WTC11 (cell line): ENCODE measurements at regions not wholly inside any gene's neighbourhood (a gene's known extent, or its start where the extent isn't known, plus 50 kb on each side); places are given as distances from the start of the nearest gene placed in this dataset.

Source experiments
- ATAC-seq: fragments of 200-7000 bp; cut with Tn5 transposase; 2 replicates; pipeline ENCODE4 v1.10.0; 2021; ENCODE audit warnings: mild to moderate bottlenecking, moderate library complexity
- CTCF ChIA-PET: fragments of 300-600 bp; sonication (Branson Sonifier 250); formaldehyde crosslinking; loops from one replicate; lab custom pipeline; 2021; ENCODE audit warnings: antibody characterized with exemption; lab: Charles Lee
- POLR2A ChIA-PET: fragments of 350-600 bp; sonication (Branson Sonifier 250); formaldehyde crosslinking; loops from one replicate; lab custom pipeline; 2021; ENCODE audit warnings: antibody characterized with exemption; lab: Charles Lee
- DNase-seq: peaks from one replicate; pipeline ENCODE4 v3.0.0; 2021; ENCODE audit warnings: low spot score
- H3K27ac Mint-ChIP-seq: 2 replicates; pipeline ENCODE4 v1.8.0; 2021; ENCODE audit warnings: mixed read lengths
- H3K27me3 Mint-ChIP-seq: 2 replicates; pipeline ENCODE4 v1.8.0; 2021; ENCODE audit warnings: low read depth, mild to moderate bottlenecking, moderate library complexity, mixed read lengths
- H3K36me3 Mint-ChIP-seq: 2 replicates; pipeline ENCODE4 v1.8.0; 2021; ENCODE audit warnings: mixed read lengths
- H3K4me1 Mint-ChIP-seq: 2 replicates; pipeline ENCODE4 v1.8.0; 2022; ENCODE audit warnings: mixed read lengths
- H3K4me3 Mint-ChIP-seq: 2 replicates; pipeline ENCODE4 v1.8.0; 2021; ENCODE audit warnings: mild to moderate bottlenecking, moderate library complexity, mixed read lengths
- H3K9me3 Mint-ChIP-seq: 2 replicates; pipeline ENCODE4 v1.8.0; 2021; ENCODE audit warnings: mixed read lengths
- ATF2 ChIP-seq: sonication (generic); formaldehyde crosslinking; IDR thresholded peaks from 2 replicates; pipeline ENCODE4 v1.8.1; 2022; ENCODE audit warnings: low read depth, missing genetic modification reagents, borderline replicate concordance
- CREB1 ChIP-seq: sonication (generic); formaldehyde crosslinking; IDR thresholded peaks from 2 replicates; pipeline ENCODE4 v1.8.0; 2023; ENCODE audit warnings: mild to moderate bottlenecking, missing genetic modification reagents
- ELF4 ChIP-seq: sonication (generic); formaldehyde crosslinking; IDR thresholded peaks from 2 replicates; pipeline ENCODE4 v1.8.1; 2022; ENCODE audit warnings: low read depth, mild to moderate bottlenecking, moderate library complexity, missing genetic modification reagents
- EMX1 ChIP-seq: fragments of 250-450 bp; sonication (Bioruptor Pico); IDR thresholded peaks from 2 replicates; pipeline ENCODE4 v1.8.0; 2021; ENCODE audit warnings: mild to moderate bottlenecking
- GRHL2 ChIP-seq: fragments of 250-450 bp; sonication (Bioruptor Pico); IDR thresholded peaks from 2 replicates; pipeline ENCODE4 v1.8.0; 2022; ENCODE audit warnings: mild to moderate bottlenecking, moderate library complexity; ENCODE audit not compliant: insufficient replicate concordance, severe bottlenecking
- HMGA2 ChIP-seq: fragments of 250-450 bp; sonication (Bioruptor Pico); IDR thresholded peaks from 2 replicates; pipeline ENCODE4 v1.4.0; 2021; ENCODE audit warnings: mild to moderate bottlenecking, moderate library complexity
- KAT7 ChIP-seq: sonication (generic); formaldehyde crosslinking; IDR thresholded peaks from 2 replicates; pipeline ENCODE4 v1.8.1; 2023; ENCODE audit warnings: missing genetic modification reagents, mild to moderate bottlenecking, borderline replicate concordance
- MXD4 ChIP-seq: fragments of 250-450 bp; sonication (Bioruptor Pico); IDR thresholded peaks from 2 replicates; pipeline ENCODE4 v1.8.0; 2021; ENCODE audit warnings: mild to moderate bottlenecking, moderate library complexity, borderline replicate concordance
- MYBL2 ChIP-seq: sonication (generic); formaldehyde crosslinking; IDR thresholded peaks from 2 replicates; pipeline ENCODE4 v1.8.1; 2023; ENCODE audit warnings: mild to moderate bottlenecking, moderate library complexity, missing genetic modification reagents
- NFYB ChIP-seq: sonication (generic); formaldehyde crosslinking; conservative IDR thresholded peaks from 2 replicates; pipeline ENCODE4 v1.8.0; 2022; ENCODE audit warnings: low read depth, missing genetic modification reagents
- PREB ChIP-seq: sonication (generic); formaldehyde crosslinking; IDR thresholded peaks from 2 replicates; pipeline ENCODE4 v1.8.1; 2022; ENCODE audit warnings: mild to moderate bottlenecking, missing genetic modification reagents, moderate library complexity, borderline replicate concordance
- SP1 ChIP-seq: sonication (generic); formaldehyde crosslinking; conservative IDR thresholded peaks from 2 replicates; pipeline ENCODE4 v1.8.1; 2022; ENCODE audit warnings: missing genetic modification reagents
- ZBTB21 ChIP-seq: sonication (generic); formaldehyde crosslinking; IDR thresholded peaks from 2 replicates; pipeline ENCODE4 v1.8.1; 2023; ENCODE audit warnings: mild to moderate bottlenecking, missing genetic modification reagents, borderline replicate concordance
- ZNF281 ChIP-seq: sonication (generic); formaldehyde crosslinking; IDR thresholded peaks from 2 replicates; pipeline ENCODE4 v1.8.0; 2023; ENCODE audit warnings: mild to moderate bottlenecking, missing genetic modification reagents
- ZNF423 ChIP-seq: fragments of 250-450 bp; sonication (Bioruptor Pico); IDR thresholded peaks from 2 replicates; pipeline ENCODE4 v2.1.2; 2022; ENCODE audit warnings: mild to moderate bottlenecking, moderate library complexity
- ZNF425 ChIP-seq: fragments of 250-450 bp; sonication (Bioruptor Pico); conservative IDR thresholded peaks from 2 replicates; pipeline ENCODE4 v1.9.0; 2021; ENCODE audit warnings: mild to moderate bottlenecking
- TF ChIP-seq, protein P1 (sequence below): fragments of 250-450 bp; sonication (Bioruptor Pico); IDR thresholded peaks from 2 replicates; pipeline ENCODE4 v2.1.2; 2022; ENCODE audit warnings: mild to moderate bottlenecking, moderate library complexity
- TF ChIP-seq, protein P2 (sequence below): fragments of 250-450 bp; sonication (Bioruptor Pico); IDR thresholded peaks from 2 replicates; pipeline ENCODE4 v1.9.0; 2021; ENCODE audit warnings: mild to moderate bottlenecking
- TF ChIP-seq, protein P3 (sequence below): sonication (generic); formaldehyde crosslinking; IDR thresholded peaks from 2 replicates; pipeline ENCODE4 v1.8.0; 2022; ENCODE audit warnings: missing genetic modification reagents

DNA sequence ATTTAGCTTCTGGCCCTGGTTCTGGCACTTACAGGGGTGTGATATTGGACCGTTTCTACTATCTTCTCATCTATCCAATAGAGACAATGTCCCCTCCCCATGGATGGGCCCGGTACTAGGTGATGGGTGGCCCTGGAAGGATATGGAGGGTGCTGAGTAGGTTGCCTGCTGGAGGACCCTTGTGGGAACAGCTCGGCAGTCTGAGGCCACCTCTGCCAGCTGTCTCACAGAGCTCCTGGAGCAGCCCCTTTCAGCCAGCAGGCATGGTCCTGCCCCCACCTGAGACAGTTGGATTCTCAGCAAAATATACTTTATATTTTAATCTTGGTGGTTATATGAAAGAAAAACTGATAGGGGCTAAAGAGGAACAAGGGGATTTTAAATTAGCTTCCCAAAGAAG, 101.0 kb upstream of the LMO4 start (continued):
- TF ChIP-seq HMGA2 (CRISPR knock-in tag) = no peak
- TF ChIP-seq, protein P1, sequence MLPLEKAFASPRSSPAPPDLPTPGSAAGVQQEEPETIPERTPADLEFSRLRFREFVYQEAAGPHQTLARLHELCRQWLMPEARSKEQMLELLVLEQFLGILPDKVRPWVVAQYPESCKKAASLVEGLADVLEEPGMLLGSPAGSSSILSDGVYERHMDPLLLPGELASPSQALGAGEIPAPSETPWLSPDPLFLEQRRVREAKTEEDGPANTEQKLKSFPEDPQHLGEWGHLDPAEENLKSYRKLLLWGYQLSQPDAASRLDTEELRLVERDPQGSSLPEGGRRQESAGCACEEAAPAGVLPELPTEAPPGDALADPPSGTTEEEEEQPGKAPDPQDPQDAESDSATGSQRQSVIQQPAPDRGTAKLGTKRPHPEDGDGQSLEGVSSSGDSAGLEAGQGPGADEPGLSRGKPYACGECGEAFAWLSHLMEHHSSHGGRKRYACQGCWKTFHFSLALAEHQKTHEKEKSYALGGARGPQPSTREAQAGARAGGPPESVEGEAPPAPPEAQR (CRISPR knock-in tag) = no peak

DNA sequence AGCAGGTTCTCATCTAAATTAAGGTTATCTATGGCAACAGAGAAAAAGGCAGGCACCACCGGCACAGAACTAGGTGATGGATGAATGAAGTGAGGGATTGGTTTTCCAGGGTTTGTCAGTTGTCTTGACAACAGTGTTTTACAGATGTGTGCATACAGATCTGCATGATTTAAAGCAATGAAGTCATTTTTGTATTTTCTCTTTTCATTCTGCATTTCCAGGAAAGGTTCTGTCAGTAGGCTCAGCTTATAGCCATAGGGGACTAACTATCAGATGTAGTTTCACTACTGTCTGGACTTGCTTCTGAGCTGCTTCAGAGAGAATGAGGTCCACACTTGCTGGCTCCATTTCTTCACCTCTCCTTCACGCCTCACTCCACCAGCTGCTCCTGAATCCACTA, 98.2 kb upstream of the LMO4 start:
- no peak for DNase-seq
- ChIA-PET CTCF (no interaction called here), POLR2A (interaction anchor here (0.6 kb wide), 1 partner anchor 13 kb away, joined by 3 read pairs; no protein-coding TSS in a partner anchor)
- TF ChIP-seq EMX1 (CRISPR knock-in tag) = no peak
- TF ChIP-seq ATF2 (CRISPR knock-in tag) = no peak
- TF ChIP-seq, protein P2, sequence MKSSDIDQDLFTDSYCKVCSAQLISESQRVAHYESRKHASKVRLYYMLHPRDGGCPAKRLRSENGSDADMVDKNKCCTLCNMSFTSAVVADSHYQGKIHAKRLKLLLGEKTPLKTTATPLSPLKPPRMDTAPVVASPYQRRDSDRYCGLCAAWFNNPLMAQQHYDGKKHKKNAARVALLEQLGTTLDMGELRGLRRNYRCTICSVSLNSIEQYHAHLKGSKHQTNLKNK (CRISPR knock-in tag) = no peak
- no peak for TF ChIP-seq NFYB (CRISPR knock-in tag)
- no peak for TF ChIP-seq MYBL2 (CRISPR knock-in tag)
- TF ChIP-seq ZBTB21 (CRISPR knock-in tag) = no peak
- TF ChIP-seq KAT7 (CRISPR knock-in tag) = no peak
- no peak for TF ChIP-seq ZNF423 (CRISPR knock-in tag)
- no peak for TF ChIP-seq ZNF425
- TF ChIP-seq ELF4 (CRISPR knock-in tag) = no peak
- no peak for TF ChIP-seq MXD4 (CRISPR knock-in tag)
- no peak for TF ChIP-seq SP1 (CRISPR knock-in tag)
- no peak for TF ChIP-seq ZNF281 (CRISPR knock-in tag)
- TF ChIP-seq, protein P3, sequence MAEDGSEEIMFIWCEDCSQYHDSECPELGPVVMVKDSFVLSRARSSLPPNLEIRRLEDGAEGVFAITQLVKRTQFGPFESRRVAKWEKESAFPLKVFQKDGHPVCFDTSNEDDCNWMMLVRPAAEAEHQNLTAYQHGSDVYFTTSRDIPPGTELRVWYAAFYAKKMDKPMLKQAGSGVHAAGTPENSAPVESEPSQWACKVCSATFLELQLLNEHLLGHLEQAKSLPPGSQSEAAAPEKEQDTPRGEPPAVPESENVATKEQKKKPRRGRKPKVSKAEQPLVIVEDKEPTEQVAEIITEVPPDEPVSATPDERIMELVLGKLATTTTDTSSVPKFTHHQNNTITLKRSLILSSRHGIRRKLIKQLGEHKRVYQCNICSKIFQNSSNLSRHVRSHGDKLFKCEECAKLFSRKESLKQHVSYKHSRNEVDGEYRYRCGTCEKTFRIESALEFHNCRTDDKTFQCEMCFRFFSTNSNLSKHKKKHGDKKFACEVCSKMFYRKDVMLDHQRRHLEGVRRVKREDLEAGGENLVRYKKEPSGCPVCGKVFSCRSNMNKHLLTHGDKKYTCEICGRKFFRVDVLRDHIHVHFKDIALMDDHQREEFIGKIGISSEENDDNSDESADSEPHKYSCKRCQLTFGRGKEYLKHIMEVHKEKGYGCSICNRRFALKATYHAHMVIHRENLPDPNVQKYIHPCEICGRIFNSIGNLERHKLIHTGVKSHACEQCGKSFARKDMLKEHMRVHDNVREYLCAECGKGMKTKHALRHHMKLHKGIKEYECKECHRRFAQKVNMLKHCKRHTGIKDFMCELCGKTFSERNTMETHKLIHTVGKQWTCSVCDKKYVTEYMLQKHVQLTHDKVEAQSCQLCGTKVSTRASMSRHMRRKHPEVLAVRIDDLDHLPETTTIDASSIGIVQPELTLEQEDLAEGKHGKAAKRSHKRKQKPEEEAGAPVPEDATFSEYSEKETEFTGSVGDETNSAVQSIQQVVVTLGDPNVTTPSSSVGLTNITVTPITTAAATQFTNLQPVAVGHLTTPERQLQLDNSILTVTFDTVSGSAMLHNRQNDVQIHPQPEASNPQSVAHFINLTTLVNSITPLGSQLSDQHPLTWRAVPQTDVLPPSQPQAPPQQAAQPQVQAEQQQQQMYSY = no peak
- TF ChIP-seq, protein P1 (CRISPR knock-in tag) = no peak
- no peak for TF ChIP-seq PREB
- TF ChIP-seq GRHL2 (CRISPR knock-in tag) = no peak
- no peak for TF ChIP-seq CREB1 (CRISPR knock-in tag)
- no peak overlapping the region for H3K4me3 Mint-ChIP-seq
- no peak for ATAC-seq
- no peaks in the 10 kb centered on the region for H3K27me3 Mint-ChIP-seq
- H3K4me1 Mint-ChIP-seq = peaks cover 11% of the 10 kb centered on the region
- no peaks in the 10 kb centered on the region for H3K36me3 Mint-ChIP-seq
- no peak overlapping the region for H3K27ac Mint-ChIP-seq
- no peaks in the 10 kb centered on the region for H3K9me3 Mint-ChIP-seq
